Fibroblast of lung (primary cell): ENCODE measurements at regions not wholly inside any gene's neighbourhood (a gene's known extent, or its start where the extent isn't known, plus 50 kb on each side); places are given as distances from the start of the nearest gene placed in this dataset.

Experiments used
- DNase-seq, 2 donors: peaks; one replicate each; pipeline versions ENCODE4 v3.0.0 to v3.0.0-alpha.2; 2010; ENCODE audit warnings: low read depth in 2 of 2
- H2AFZ ChIP-seq: 2 replicates; pipeline ENCODE4 v1.5.1; 2012; ENCODE audit warnings: low read length, control low read depth, inconsistent platforms
- H3K27ac ChIP-seq: 2 replicates; pipeline ENCODE4 v1.5.1; 2011; ENCODE audit warnings: low read length, control low read depth; ENCODE audit not compliant: insufficient read depth
- H3K27me3 ChIP-seq: 2 replicates; pipeline ENCODE4 v1.5.1; 2011; ENCODE audit warnings: mild to moderate bottlenecking, low read length; ENCODE audit not compliant: control insufficient read depth, insufficient read depth
- H3K36me3 ChIP-seq: 2 replicates; pipeline ENCODE4 v1.5.1; 2011; ENCODE audit warnings: low read length; ENCODE audit not compliant: control insufficient read depth, insufficient read depth
- H3K4me1 ChIP-seq: 2 replicates; pipeline ENCODE4 v1.5.1; 2011; ENCODE audit warnings: low read length; ENCODE audit not compliant: control insufficient read depth, insufficient read depth; ENCODE audit errors: extremely low read depth
- H3K4me2 ChIP-seq: 2 replicates; pipeline ENCODE4 v1.5.1; 2011; ENCODE audit warnings: low read length, control low read depth; ENCODE audit not compliant: insufficient read depth; ENCODE audit errors: extremely low read depth
- H3K4me3 ChIP-seq, 4 experiments: fragments of 200-600 bp in 1 of 4; sonication (generic) in 1 of 4; replicated peaks in 1 of 4; 2 replicates each; pipeline ENCODE4 v1.5.1; 2011 to 2016; ENCODE audit warnings: low read length in 4 of 4, low read depth in 3 of 4, mild to moderate bottlenecking in 3 of 4, control low read depth in 2 of 4, inconsistent platforms in 1 of 4, mixed read lengths in 1 of 4; ENCODE audit not compliant: insufficient read depth in 1 of 4; ENCODE audit errors: control extremely low read depth in 1 of 4
- H3K79me2 ChIP-seq: 2 replicates; pipeline ENCODE4 v1.5.1; 2012; ENCODE audit warnings: mild to moderate bottlenecking, low read length, inconsistent platforms; ENCODE audit not compliant: control insufficient read depth, insufficient read depth
- H3K9ac ChIP-seq: 2 replicates; pipeline ENCODE4 v1.5.1; 2011; ENCODE audit warnings: mild to moderate bottlenecking, low read length, control low read depth; ENCODE audit not compliant: insufficient read depth
- H3K9me3 ChIP-seq: 2 replicates; pipeline ENCODE4 v1.5.1; 2012; ENCODE audit warnings: low read depth, low read length; ENCODE audit not compliant: control insufficient read depth, insufficient read depth
- H4K20me1 ChIP-seq: 2 replicates; pipeline ENCODE4 v1.5.1; 2011; ENCODE audit warnings: low read length; ENCODE audit not compliant: control insufficient read depth, insufficient read depth; ENCODE audit errors: extremely low read depth
- EZH2 ChIP-seq: IDR thresholded peaks from 2 replicates; pipeline ENCODE4 v1.5.1; 2012; ENCODE audit warnings: low read length, control low read depth, mild to moderate bottlenecking; ENCODE audit errors: missing control alignments
- TF ChIP-seq, protein P1 (sequence below), 2 donors: IDR thresholded peaks in 1 of 2; conservative IDR thresholded peaks in 1 of 2; 1 replicate in 1 of 2; 2 replicates in 1 of 2; pipeline ENCODE4 v1.5.1; 2011 to 2012; ENCODE audit warnings: low read length in 2 of 2, control low read depth in 1 of 2, inconsistent platforms in 1 of 2, low read depth in 1 of 2, mild to moderate bottlenecking in 1 of 2

DNA sequence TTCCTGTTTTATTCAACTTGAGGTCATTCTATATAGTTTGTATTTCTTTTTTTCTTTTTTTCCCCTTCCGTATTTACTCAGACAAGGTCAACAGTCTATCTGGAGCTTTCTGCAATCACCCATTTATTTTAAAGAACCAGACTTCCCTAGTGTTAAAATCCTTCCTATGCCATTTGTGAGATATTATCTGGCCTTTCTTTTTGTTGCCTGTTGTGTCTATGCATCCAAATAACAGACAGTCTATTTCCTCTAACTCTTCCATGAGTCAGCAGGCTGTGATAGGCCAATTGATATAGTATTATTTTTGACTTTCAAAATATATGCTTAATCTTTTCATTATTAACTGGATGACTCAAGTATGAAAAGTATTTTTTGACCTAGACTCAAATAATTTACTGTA lies 291.2 kb upstream of the PTPRD start:
- Histone ChIP-seq H3K4me1 (no peaks in the 10 kb centered on the region), H3K9ac (no peak overlapping the region), H3K9me3 (no peaks in the 10 kb centered on the region), H3K36me3 (no peaks in the 10 kb centered on the region), H4K20me1 (no peaks in the 10 kb centered on the region), H2AFZ (no peak overlapping the region), H3K27me3 (no peaks in the 10 kb centered on the region), H3K4me2 (no peak overlapping the region), H3K4me3 (no peak overlapping the region), H3K27ac (no peak overlapping the region), H3K79me2 (no peaks in the 10 kb centered on the region)
- no peak for DNase-seq
- TF ChIP-seq, protein P1, sequence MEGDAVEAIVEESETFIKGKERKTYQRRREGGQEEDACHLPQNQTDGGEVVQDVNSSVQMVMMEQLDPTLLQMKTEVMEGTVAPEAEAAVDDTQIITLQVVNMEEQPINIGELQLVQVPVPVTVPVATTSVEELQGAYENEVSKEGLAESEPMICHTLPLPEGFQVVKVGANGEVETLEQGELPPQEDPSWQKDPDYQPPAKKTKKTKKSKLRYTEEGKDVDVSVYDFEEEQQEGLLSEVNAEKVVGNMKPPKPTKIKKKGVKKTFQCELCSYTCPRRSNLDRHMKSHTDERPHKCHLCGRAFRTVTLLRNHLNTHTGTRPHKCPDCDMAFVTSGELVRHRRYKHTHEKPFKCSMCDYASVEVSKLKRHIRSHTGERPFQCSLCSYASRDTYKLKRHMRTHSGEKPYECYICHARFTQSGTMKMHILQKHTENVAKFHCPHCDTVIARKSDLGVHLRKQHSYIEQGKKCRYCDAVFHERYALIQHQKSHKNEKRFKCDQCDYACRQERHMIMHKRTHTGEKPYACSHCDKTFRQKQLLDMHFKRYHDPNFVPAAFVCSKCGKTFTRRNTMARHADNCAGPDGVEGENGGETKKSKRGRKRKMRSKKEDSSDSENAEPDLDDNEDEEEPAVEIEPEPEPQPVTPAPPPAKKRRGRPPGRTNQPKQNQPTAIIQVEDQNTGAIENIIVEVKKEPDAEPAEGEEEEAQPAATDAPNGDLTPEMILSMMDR (conservative IDR thresholded peaks at IDR 0.05 in 1 of 2, IDR thresholded peaks at IDR 0.05 in 1 of 2; ENCODE audit: low read depth in 1 of 2, low read length in 2 of 2) = no peak
- TF ChIP-seq EZH2 = no peak

- Histone ChIP-seq H3K27me3 (no peaks in the 10 kb centered on the region), H3K36me3 (no peaks in the 10 kb centered on the region), H3K27ac (no peak overlapping the region), H3K9me3 (no peaks in the 10 kb centered on the region), H3K9ac (no peak overlapping the region), H3K79me2 (no peaks in the 10 kb centered on the region), H3K4me3 (no peak overlapping the region), H3K4me2 (no peak overlapping the region), H4K20me1 (no peaks in the 10 kb centered on the region), H3K4me1 (no peaks in the 10 kb centered on the region), H2AFZ (no peak overlapping the region)
- no peak for DNase-seq
- no peak for TF ChIP-seq EZH2
Observed at GRCh38 chr9:10910779-10911178, 298.0 kb upstream of the PTPRD start.

- no peak overlapping the region for H3K4me2 ChIP-seq
- no peak overlapping the region for H3K9ac ChIP-seq
- no peaks in the 10 kb centered on the region for H3K36me3 ChIP-seq
- H4K20me1 ChIP-seq = no peaks in the 10 kb centered on the region
- DNase-seq = no peak
- no peaks in the 10 kb centered on the region for H3K79me2 ChIP-seq
- H3K27me3 ChIP-seq = no peaks in the 10 kb centered on the region
- no peaks in the 10 kb centered on the region for H3K9me3 ChIP-seq
- TF ChIP-seq, protein P1 (conservative IDR thresholded peaks at IDR 0.05 in 1 of 2, IDR thresholded peaks at IDR 0.05 in 1 of 2; ENCODE audit: low read depth in 1 of 2, low read length in 2 of 2) = no peak
- no peak overlapping the region for H3K27ac ChIP-seq
- no peak overlapping the region for H3K4me3 ChIP-seq
- no peak overlapping the region for H2AFZ ChIP-seq
- H3K4me1 ChIP-seq = no peaks in the 10 kb centered on the region
Observed at GRCh38 chr9:10911373-10911772, 298.6 kb upstream of the PTPRD start.
